CMK (cell line): ENCODE measurements at regions not wholly inside any gene's neighbourhood (a gene's known extent, or its start where the extent isn't known, plus 50 kb on each side); places are given as distances from the start of the nearest gene placed in this dataset.

Source experiments
- DNase-seq: peaks from one replicate; pipeline ENCODE4 v3.0.0-alpha.2; 2010; ENCODE audit warnings: low read depth

DNA sequence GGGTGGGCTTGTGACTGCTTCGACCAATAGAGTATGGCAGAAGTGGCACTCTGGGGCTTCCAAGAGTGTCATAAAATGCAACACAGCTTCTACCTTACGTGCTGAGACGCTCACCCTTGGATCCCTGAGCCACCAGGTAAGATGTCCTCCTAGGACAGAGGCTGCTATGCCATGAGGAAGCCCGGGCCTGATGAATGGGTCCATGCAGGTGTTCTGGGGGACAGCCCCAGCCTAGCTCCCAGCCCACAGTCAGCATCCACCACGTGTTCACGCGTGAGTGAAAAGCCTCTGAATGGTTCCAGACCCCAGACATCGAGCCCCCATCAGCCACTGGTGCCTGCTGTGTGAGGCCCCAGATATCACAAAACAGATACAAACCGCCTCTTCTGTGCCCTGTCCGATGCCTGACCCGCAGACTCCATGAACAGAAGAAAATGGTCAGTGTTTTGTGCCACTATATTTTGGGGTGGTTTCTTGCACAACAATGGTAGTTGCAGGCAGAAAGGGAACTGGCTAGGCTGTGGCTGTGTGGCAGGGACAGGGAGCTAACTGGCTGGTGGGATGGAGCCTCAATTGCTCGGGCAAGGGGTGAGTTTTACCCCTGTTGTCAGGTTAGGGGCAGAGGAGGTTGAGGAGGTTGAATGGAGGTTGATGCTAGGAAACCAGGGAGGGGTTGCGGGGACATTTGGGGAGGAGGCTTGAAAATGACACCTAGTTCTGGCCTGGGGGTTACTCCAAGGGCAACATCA is 92.2 kb downstream of the LINGO1 start:
- no peak for DNase-seq

DNA sequence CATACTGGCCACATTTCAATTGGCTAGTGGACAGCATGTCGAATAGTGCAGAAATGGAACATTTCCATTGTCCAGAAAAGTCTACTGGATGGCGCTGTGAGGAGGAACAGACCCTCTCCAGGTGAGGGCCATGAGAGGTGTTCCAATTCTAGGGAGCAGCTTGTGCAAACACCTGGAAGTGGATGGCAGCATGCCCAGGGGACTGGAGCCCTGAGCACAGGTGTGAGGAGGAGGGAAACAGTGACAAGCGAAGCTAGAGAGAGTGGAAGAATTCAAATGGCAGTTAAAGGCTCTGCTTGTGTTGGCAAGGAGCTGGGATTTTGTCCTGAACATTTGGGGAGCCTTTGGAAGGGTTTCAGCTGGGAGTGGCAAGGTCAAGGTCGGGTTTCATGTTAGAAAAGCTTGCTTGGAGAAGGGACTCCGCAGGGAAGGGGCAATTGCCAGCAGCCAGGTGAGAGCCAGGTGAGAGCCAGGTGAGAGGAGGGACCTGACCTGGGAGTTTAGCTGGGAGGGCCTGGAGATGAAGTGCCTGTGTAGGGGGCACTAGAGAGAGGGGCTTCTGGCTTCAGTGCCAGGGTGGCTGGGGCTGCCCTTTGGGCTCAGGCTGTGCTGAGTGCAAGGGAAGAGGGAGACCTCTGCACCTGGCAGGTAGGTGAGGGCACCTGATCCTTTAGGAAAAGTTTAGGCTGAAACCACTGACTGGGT is 93.8 kb downstream of the LINGO1 start:
- no peak for DNase-seq

GRCh38 chr15:77538027-77538451 is 94.7 kb downstream of the LINGO1 start:
- DNase-seq = no peak

DNA sequence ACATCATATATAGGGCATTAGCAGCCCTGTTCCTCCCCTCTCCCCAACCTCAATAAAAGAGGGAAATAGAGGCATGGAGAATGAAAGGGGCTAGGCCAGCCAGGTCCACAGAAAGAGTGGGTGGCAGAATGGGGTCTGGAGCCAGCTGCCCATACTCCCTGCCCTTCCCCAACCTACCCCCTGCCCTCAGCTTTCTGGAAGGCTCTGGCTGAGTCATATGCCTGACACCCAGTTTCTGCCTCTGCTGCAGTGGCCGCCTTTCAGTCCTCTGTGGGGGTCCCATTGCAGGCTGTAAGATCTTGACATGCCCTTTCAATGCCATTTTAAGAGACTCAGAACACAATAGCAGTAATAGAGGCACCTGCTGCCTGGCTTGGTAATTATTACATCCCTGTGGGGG is 95.7 kb downstream of the LINGO1 start:
- no peak for DNase-seq

DNA sequence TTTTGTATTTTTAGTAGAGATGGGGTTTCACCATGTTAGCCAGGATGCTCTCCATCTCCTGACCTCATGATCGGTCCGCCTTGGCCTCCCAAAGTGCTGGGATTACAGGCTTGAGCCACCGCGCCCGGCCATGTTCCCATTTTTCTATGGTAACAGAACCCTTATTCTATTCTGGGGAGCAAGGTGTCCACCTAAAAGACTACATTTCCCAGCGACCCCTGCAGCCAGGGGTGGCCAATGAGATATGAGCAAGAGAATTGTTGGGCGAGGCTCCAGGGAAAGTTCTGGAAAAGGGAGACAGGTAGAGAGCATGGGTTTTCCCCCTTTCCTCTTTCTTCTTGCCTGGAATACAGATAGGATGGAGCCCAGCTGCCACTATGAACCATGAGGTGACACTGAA is 96.9 kb downstream of the LINGO1 start:
- no peak for DNase-seq
